ENCODE measurements at regions not wholly inside any gene's neighbourhood (a gene's known extent, or its start where the extent isn't known, plus 50 kb on each side); places are given as distances from the start of the nearest gene placed in this dataset.

GRCh38 chr13:63081400-63082014, 1665.9 kb upstream of the PCDH20 start:
- TF ChIP-seq, protein P1, sequence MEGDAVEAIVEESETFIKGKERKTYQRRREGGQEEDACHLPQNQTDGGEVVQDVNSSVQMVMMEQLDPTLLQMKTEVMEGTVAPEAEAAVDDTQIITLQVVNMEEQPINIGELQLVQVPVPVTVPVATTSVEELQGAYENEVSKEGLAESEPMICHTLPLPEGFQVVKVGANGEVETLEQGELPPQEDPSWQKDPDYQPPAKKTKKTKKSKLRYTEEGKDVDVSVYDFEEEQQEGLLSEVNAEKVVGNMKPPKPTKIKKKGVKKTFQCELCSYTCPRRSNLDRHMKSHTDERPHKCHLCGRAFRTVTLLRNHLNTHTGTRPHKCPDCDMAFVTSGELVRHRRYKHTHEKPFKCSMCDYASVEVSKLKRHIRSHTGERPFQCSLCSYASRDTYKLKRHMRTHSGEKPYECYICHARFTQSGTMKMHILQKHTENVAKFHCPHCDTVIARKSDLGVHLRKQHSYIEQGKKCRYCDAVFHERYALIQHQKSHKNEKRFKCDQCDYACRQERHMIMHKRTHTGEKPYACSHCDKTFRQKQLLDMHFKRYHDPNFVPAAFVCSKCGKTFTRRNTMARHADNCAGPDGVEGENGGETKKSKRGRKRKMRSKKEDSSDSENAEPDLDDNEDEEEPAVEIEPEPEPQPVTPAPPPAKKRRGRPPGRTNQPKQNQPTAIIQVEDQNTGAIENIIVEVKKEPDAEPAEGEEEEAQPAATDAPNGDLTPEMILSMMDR (IDR thresholded peaks at IDR 0.05) = no peak
- TF ChIP-seq ZFX (IDR thresholded peaks at IDR 0.05; ENCODE audit: borderline replicate concordance) = no peak

Measured in 22Rv1 (cell line).